Skin of body (tissue), 1 donor: ENCODE measurements at regions not wholly inside any gene's neighbourhood (a gene's known extent, or its start where the extent isn't known, plus 50 kb on each side); places are given as distances from the start of the nearest gene placed in this dataset.

Experiments used
- DNase-seq: peaks from one replicate; lab custom pipeline; 2025; lab: John Stamatoyannopoulos, UW

GRCh38 chr9:86534572-86535258 is 180.5 kb upstream of the TUT7 start:
- DNase-seq: peak; percentile 99

GRCh38 chr9:86531971-86532640 is 177.9 kb upstream of the TUT7 start:
- peak; percentile 81 for DNase-seq

DNA sequence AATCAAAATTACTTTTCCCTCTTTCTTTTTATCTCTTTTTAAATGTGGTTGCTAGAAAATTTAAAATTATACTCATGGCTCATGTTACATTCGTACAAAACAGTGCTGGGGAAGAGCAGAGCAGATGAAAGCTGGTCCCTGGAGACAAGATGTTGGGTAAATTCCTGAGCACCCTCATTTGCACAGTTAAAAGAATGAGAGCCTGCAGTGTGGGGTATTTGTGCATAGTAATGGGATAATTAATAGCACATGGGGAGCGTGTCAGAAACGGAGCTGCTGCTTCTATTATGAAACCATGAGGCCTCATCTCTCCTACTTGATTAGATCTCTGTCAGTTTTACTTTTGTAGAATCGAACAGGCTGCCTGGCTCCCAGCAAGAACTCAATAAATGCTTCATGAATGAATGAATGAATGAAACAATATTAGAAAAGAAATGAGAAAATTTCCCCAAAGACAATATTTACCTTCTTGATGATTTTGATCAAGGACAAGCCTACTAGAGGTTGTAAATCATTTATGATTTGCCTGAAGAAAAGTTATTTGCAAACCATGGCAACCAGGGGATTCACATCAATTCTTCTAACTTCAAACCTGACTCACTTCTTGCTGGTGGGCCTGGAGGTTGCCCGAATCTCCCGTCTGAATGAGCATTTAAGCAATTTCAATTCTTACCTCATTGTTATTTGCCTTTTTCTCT is 177.2 kb upstream of the TUT7 start:
- peak; percentile 81 for DNase-seq

- no peak for DNase-seq
These were observed 175.5 kb upstream of the TUT7 start for GRCh38 chr9:86529496-86530275.

DNA sequence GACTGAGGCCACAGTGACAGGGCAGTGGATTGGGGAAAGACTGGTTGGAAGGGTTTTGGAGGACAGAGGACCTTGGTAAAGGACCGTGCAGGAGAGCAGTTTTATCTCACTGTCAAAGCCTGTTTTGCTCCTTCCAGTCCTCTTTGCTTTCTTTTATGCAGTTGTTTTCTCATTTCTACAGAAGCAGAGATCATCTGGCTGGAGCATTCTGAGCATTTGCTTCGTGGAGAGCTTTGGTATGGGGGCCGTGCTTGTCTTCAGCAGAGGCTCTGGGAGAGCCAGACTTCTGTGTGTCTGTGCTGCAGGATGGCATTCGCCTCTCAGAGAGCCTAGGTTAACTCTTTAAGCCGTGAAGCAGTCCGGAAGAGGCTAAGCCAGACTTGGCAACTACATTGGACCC is 171.8 kb upstream of the TUT7 start:
- no peak for DNase-seq

DNA sequence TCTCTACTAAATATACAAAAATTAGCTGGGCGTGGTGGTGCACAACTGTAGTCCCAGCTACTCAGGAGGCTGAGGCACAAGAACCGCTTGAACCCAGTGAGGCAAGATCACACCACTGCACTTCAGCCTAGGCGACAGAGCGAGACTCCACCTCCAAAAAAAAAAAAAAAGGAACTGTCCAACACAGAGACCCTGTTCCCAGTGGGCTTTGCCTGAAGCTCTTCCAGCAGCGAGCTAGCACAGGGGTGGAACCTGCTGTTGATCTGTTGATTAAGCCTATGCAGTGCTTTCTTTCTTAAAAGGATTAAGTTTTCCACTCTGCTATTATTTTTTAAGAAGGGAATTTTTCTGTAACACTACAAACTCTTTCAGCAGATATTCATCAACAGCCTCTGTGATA is 171.0 kb upstream of the TUT7 start:
- no peak for DNase-seq

GRCh38 chr9:86521977-86522376 is 167.8 kb upstream of the TUT7 start:
- no peak for DNase-seq

DNA sequence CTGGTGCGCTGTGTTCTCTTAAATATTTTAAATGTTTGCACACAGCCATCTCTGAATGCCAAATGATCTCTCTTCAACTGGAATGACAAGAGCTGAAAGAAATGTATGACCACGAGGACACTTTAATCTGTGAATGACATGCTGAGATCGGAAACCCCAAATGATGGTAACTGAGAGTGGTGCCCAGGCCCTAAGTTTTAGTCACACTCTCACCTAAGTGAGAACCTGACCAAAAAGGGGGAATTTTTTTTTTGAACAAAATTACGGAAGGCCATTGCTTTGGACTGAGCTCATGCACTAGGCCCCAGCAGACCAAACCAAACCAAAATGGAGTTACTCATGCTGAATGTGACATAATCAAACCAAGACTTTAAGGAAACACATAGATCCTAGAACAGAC is 167.1 kb upstream of the TUT7 start:
- no peak for DNase-seq

- DNase-seq: no peak
These were observed 164.9 kb upstream of the TUT7 start for GRCh38 chr9:86519066-86519615.

DNA sequence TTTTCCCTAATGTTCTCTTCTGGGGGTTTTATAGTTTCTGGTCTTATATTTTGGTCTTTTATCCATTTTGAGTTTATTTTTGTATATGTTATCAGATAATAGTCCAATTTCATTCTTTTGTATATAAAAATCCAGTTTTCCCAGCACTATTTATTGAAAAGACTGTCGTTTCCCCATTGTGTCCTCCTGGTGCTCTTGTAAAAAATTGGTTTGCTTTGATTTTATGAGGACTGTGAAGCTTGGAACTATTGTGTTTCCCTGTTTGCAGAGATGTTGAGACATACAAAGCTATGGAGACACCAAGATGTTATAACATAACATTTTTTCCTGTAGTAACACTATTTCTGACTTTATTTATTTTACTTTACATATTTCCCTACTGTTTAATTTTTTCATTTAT is 163.3 kb upstream of the TUT7 start:
- no peak for DNase-seq

- no peak for DNase-seq
These were observed 162.4 kb upstream of the TUT7 start for GRCh38 chr9:86516564-86516963.

DNA sequence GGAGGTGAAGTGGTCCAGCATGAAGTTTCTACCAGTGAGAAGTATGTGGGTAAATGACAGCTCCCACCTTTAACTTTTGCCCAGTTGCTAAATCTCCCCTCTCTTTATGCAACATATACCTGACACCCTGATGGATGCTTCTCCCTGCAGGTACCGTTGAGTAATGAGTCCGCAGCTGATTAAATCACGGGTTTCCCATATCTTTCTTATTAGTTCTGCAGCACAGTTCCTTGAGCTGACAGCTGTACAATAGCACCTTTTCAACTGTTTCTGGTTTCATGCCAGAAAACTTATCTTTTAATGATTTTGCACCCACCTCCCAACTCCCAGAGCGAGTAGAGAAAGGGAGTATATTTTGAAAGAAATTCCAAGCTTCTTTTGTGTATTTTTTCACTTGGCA is 161.0 kb upstream of the TUT7 start:
- no peak for DNase-seq

- no peak for DNase-seq
These were observed 159.2 kb upstream of the TUT7 start for GRCh38 chr9:86513429-86513828.

DNA sequence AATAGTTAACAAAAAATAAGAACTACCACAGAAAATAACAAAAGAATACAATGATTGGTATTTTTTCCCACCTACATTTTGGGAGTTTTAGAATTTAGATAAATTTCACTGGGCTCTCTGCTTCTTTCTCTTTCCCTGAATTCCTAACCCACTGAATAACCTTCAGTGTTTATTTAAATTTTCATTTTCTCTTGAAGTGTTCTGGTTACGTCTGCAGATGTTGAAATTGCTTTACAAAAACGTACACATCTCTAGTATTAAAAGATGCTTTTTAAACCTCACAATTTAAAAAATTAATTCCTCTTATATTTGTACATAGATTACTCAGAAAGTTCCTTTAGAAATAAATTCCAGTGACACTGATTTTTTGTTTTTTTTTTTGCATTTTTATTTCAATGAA is 158.7 kb upstream of the TUT7 start:
- DNase-seq: no peak

DNA sequence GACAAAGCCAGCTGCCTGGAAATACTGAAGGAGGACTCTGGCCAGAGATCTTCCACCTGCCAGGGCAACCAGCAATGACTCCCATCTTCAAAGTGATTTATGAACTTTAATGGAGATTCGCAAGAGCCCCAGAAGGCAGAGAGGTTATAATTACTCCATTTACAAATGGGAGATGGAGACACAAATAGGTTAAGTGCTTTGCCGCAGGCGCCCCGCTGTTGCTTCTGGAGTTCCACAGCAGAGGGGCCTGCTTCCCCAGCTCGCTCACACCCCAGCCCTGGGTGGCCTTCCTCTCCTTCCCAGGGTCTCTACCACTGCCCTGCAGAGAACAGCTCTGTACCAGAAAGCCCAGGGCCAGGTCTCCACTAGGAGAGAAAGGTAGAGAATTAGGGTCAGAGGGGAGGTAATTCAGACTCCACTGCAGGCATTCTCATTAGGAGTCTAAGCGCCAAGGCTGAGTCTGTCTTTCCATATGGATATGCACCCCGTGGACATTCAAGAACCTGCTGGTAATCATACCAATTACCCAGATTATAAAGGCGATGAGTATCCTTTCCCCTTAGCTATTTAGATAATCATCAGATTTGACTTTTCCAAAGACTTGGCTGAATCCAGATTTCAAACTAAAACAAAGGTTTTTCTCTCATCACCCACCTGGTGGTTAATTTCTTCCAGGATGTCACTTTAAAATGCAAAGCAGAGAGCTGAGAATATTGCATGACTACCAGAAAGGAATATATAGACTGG is 157.6 kb upstream of the TUT7 start:
- DNase-seq: no peak

DNA sequence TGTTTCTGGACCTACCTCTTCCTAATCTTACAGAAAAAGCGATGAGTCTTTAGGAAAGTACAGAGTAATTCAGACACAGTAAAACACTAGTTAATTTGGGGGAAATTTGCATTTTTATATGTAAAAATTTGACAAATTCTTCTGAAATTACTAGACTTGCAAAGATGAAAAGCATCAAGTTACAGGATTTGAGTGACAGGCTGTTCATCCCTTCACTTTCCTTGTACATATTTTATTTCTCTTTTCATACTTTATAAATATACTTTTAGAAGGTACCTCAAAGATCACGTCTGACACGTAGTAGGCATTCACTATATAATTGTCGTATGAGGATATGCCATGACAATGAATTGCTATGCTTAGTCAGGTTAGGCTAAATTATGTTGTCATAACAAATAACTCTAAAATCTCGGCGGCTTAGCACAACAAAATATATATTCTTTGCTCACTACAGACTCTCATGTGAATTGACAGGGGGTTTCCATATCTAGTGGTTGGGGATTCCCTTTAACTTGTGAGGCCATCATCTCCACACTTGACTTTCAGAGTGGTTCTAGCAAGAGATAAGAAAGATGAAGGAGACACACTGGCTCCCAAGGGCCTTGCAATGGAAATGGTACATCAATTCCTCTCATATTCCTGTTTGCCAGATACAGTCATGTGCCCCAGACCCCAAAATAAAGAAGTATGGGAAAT is 154.1 kb upstream of the TUT7 start:
- peak; percentile 3 for DNase-seq

DNA sequence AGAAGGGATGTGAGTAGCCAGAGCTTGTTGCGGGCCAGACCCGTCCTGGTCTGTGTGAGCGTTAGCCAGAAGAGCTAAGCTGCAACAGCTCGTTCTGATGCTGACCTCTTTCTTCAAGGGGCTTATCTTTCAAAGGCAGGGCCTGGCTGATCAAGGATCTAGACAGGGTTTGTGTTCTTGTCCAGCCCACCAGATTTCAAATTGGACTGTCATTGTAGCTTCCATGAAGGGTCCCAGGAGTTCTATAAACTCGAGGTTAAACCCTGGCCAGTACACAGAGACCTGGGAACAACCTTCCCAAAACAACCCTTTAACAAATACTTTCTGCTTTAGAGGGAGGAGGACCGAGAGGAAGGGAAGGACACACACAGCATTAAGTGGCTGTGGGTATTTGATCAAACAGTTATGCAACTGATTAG is 153.0 kb upstream of the TUT7 start:
- peak; percentile 4 for DNase-seq

DNA sequence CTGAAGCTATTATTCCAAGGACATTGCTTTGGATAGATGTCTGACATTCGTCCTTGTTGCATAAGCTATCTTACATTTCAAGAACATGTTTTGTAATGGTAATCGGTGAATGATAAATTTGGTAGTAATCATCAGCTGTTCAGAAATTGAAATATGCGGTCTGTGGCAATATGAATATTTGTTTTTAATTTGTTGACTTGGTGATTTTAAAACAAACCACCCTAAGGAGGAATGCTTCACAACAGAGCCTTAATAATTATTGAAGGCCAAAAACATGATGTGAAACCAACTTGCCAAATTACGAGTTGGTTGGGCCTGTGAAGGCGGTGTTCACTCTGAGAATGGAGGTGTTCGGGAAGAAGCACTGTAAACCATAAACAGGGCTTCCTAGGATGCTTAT is 149.7 kb upstream of the TUT7 start:
- no peak for DNase-seq

- no peak for DNase-seq
These were observed 149.1 kb upstream of the TUT7 start for GRCh38 chr9:86503314-86503713.
